Panc1 (cell line): ENCODE measurements at regions not wholly inside any gene's neighbourhood (a gene's known extent, or its start where the extent isn't known, plus 50 kb on each side); places are given as distances from the start of the nearest gene placed in this dataset.

ENCODE experiments used
- ATAC-seq: fragments of 200-7000 bp; cut with Tn5 transposase; 2 replicates; pipeline ENCODE4 v1.9.1; 2020; ENCODE audit warnings: mild to moderate bottlenecking, moderate library complexity
- BruUV-seq: library from RNA; stranded (reverse); fragments of 400-500 nt; replicated peaks from 2 replicates; lab custom pipeline; 2021; lab: Mats Ljungman, UMichigan
- CTCF ChIA-PET: fragments of 300-600 bp; sonication (Branson Sonifier 250); formaldehyde crosslinking; loops from one replicate; lab custom pipeline; 2022; ENCODE audit warnings: antibody characterized with exemption; lab: Charles Lee
- POLR2A ChIA-PET: fragments of 300-600 bp; sonication (Branson Sonifier 250); formaldehyde crosslinking; loops from one replicate; lab custom pipeline; 2022; ENCODE audit warnings: antibody characterized with exemption; lab: Charles Lee
- DNase-seq: peaks from one replicate; pipeline ENCODE4 v3.0.0-alpha.2; 2010; ENCODE audit warnings: low read depth, low spot score
- H3K27ac ChIP-seq: 2 replicates; pipeline ENCODE4 v1.5.1; 2011; ENCODE audit warnings: mild to moderate bottlenecking, low read length, inconsistent platforms
- H3K27me3 ChIP-seq: fragments of 200-500 bp; sonication (Bioruptor generic); 2 replicates; pipeline ENCODE4 v1.6.0; 2014; ENCODE audit warnings: low read length, inconsistent platforms; ENCODE audit not compliant: control insufficient read depth, insufficient read depth
- H3K36me3 ChIP-seq: fragments of 200-500 bp; sonication (Bioruptor generic); 2 replicates; pipeline ENCODE4 v1.5.1; 2014; ENCODE audit warnings: inconsistent platforms, mild to moderate bottlenecking, low read length, moderate library complexity; ENCODE audit not compliant: control insufficient read depth, insufficient read depth
- H3K4me1 ChIP-seq: 2 replicates; pipeline ENCODE4 v1.5.1; 2011; ENCODE audit warnings: inconsistent platforms, mild to moderate bottlenecking, low read length, moderate library complexity; ENCODE audit not compliant: control insufficient read depth, insufficient read depth
- H3K4me3 ChIP-seq, 2 experiments: 2 replicates each; pipeline ENCODE4 v1.5.1; 2011 to 2012; ENCODE audit warnings: low read depth in 2 of 2, low read length in 2 of 2, mild to moderate bottlenecking in 2 of 2, inconsistent platforms in 1 of 2, moderate library complexity in 1 of 2
- H3K9me3 ChIP-seq: fragments of 200-500 bp; sonication (Bioruptor generic); 2 replicates; pipeline ENCODE4 v1.5.1; 2014; ENCODE audit warnings: low read depth, mild to moderate bottlenecking, inconsistent platforms, low read length, moderate library complexity; ENCODE audit not compliant: control insufficient read depth, insufficient read depth
- CTCF ChIP-seq: fragments of 450-650 bp; IDR thresholded peaks from 2 replicates; pipeline ENCODE4 v1.5.1; 2017; ENCODE audit warnings: mild to moderate bottlenecking
- POLR2AphosphoS5 ChIP-seq: IDR thresholded peaks from 2 replicates; pipeline ENCODE4 v1.6.1; 2012; ENCODE audit warnings: mild to moderate bottlenecking, low read depth, low read length, moderate library complexity
- SIN3A ChIP-seq: IDR thresholded peaks from 2 replicates; pipeline ENCODE4 v1.6.1; 2012; ENCODE audit warnings: low read depth, mild to moderate bottlenecking, low read length, moderate library complexity, borderline replicate concordance; ENCODE audit not compliant: insufficient read depth
- TCF7L2 ChIP-seq: IDR thresholded peaks from 2 replicates; pipeline ENCODE4 v1.6.1; 2011; ENCODE audit warnings: mild to moderate bottlenecking, low read depth, low read length, inconsistent platforms
- in situ Hi-C: cut with HindIII; loops from 2 replicates; pipeline ENCODE4 v1.10.0; 2016; ENCODE audit warnings: low sequenced_read_pairs, low pct_unique_long_range_greater_than_20kb
- intact Hi-C: fragments of 100-400 bp; cut with micrococcal nuclease; formaldehyde crosslinking; loops from one replicate; pipeline ENCODE4 v1.10.0; 2022; ENCODE audit not compliant: unreplicated experiment
- TF ChIP-seq, protein P1 (sequence below), 2 experiments: IDR thresholded peaks; 2 replicates each; pipeline ENCODE4 v1.6.1; 2011 to 2012; ENCODE audit warnings: low read depth in 2 of 2, control low read depth in 1 of 2, low read length in 1 of 2, mild to moderate bottlenecking in 1 of 2, moderate library complexity in 1 of 2; ENCODE audit not compliant: insufficient read depth in 1 of 2

DNA sequence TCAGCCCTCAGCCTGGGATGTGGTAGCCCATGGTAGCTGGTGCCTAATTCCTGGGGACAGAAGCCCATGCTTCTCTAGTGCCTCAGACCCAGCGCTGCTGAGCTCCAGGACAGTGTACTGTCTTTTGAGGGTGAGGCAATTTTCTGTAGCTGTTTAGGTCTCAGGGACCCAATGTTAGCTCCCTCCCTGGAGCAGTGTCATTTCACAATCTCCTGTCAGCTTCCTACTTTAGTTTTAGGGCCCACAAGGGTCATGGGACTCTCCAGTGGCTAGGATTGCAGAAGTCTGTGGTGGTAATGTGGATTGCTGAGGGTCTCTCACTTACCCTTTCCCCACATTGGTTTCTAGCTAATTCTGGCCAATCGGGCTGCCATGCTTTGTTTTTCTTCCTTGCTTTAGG, 67.7 kb upstream of the CCL21 start:
- H3K27me3 ChIP-seq: peaks cover 23% of the 10 kb centered on the region
- TF ChIP-seq SIN3A (no peak), CTCF (no peak), POLR2AphosphoS5 (no peak), TCF7L2 (no peak)
- TF ChIP-seq, protein P1, sequence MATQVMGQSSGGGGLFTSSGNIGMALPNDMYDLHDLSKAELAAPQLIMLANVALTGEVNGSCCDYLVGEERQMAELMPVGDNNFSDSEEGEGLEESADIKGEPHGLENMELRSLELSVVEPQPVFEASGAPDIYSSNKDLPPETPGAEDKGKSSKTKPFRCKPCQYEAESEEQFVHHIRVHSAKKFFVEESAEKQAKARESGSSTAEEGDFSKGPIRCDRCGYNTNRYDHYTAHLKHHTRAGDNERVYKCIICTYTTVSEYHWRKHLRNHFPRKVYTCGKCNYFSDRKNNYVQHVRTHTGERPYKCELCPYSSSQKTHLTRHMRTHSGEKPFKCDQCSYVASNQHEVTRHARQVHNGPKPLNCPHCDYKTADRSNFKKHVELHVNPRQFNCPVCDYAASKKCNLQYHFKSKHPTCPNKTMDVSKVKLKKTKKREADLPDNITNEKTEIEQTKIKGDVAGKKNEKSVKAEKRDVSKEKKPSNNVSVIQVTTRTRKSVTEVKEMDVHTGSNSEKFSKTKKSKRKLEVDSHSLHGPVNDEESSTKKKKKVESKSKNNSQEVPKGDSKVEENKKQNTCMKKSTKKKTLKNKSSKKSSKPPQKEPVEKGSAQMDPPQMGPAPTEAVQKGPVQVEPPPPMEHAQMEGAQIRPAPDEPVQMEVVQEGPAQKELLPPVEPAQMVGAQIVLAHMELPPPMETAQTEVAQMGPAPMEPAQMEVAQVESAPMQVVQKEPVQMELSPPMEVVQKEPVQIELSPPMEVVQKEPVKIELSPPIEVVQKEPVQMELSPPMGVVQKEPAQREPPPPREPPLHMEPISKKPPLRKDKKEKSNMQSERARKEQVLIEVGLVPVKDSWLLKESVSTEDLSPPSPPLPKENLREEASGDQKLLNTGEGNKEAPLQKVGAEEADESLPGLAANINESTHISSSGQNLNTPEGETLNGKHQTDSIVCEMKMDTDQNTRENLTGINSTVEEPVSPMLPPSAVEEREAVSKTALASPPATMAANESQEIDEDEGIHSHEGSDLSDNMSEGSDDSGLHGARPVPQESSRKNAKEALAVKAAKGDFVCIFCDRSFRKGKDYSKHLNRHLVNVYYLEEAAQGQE (IDR thresholded peaks at IDR 0.05; ENCODE audit: insufficient read depth in 1 of 2, low read depth in 2 of 2, low read length in 1 of 2): no peak
- no peaks in the 10 kb centered on the region for H3K36me3 ChIP-seq
- no peak overlapping the region for H3K4me3 ChIP-seq
- no peak for ATAC-seq
- no peaks in the 10 kb centered on the region for H3K9me3 ChIP-seq
- intact Hi-C loops: no loop called here
- no TSS peak for BruUV-seq
- CTCF ChIA-PET: no interaction called here
- no peak overlapping the region for H3K27ac ChIP-seq
- in situ Hi-C loops: no loop called here
- H3K4me1 ChIP-seq: no peaks in the 10 kb centered on the region
- POLR2A ChIA-PET: no interaction called here
- DNase-seq: no peak

DNA sequence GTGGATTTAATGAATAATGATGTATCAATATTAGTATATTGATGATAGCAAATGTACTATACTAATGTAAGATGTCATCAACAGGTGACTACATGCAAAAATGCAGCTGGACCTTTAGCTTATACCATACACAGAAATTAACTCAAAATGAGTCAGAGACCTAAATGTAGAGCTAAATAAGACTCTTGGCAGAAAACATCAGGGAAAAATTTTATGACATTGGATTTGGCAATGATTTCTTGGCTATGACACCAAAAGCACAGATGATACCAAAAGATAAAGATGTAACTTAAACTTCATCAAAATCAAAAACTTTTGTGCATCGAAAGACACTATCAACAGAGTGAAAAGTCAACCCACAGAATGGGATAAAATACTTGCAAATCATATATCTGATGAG, 64.0 kb upstream of the CCL21 start:
- no peaks in the 10 kb centered on the region for H3K4me1 ChIP-seq
- DNase-seq: no peak
- intact Hi-C loops (no loop called here), in situ Hi-C loops (no loop called here)
- H3K9me3 ChIP-seq: no peaks in the 10 kb centered on the region
- ChIA-PET POLR2A (no interaction called here), CTCF (interaction anchor here (0.6 kb wide), 1 partner anchor 13 kb away, joined by 4 read pairs; no protein-coding TSS in a partner anchor)
- no peaks in the 10 kb centered on the region for H3K36me3 ChIP-seq
- no peak for ATAC-seq
- no TSS peak for BruUV-seq
- H3K27ac ChIP-seq: no peak overlapping the region
- no peak overlapping the region for H3K4me3 ChIP-seq
- TF ChIP-seq TCF7L2 (no peak), CTCF (no peak), POLR2AphosphoS5 (no peak), SIN3A (no peak)
- TF ChIP-seq, protein P1 (IDR thresholded peaks at IDR 0.05; ENCODE audit: insufficient read depth in 1 of 2, low read depth in 2 of 2, low read length in 1 of 2): no peak
- H3K27me3 ChIP-seq: peaks cover 19% of the 10 kb centered on the region
